Left renal pelvis (tissue), 4 donors: ENCODE measurements at regions not wholly inside any gene's neighbourhood (a gene's known extent, or its start where the extent isn't known, plus 50 kb on each side); places are given as distances from the start of the nearest gene placed in this dataset.

Source experiments
- DNase-seq, 4 donors: peaks; one replicate each; pipeline ENCODE4 v3.0.0-alpha.2; 2013; ENCODE audit warnings: low read depth in 4 of 4, low spot score in 3 of 4

DNA sequence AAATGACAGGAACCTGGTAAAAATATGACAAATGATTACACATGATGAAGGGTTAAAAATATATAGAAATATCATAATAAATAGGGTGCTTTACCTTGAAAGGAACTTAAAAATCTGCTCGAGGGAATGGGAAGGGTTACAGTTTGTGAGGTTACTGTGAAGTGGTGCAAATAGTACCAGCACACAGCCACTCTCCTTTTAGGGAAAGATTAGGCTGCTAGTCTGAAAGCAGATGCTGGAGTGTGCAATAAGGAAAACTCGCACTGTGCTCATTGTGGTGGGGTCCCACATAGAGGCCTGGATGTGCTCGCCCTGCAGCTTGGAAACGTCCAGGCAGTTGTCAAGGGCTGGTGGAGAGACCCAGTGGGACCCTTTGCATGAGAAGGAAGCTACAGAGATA is 145.9 kb upstream of the TBX20 start:
- no peak for DNase-seq

GRCh38 chr7:35399216-35399615 is 145.3 kb upstream of the TBX20 start:
- DNase-seq: no peak

- no peak for DNase-seq
These were observed 144.6 kb upstream of the TBX20 start for GRCh38 chr7:35398518-35398917.

- DNase-seq: no peak
These were observed 136.2 kb upstream of the TBX20 start for GRCh38 chr7:35390146-35390545.

GRCh38 chr7:35389636-35390035 is 135.7 kb upstream of the TBX20 start:
- DNase-seq: no peak

- no peak for DNase-seq
These were observed 133.2 kb upstream of the TBX20 start for GRCh38 chr7:35386816-35387706.

GRCh38 chr7:35386082-35386815 is 132.3 kb upstream of the TBX20 start:
- no peak for DNase-seq

- DNase-seq: peak; percentile 12 to 32 (median 27)
These were observed 131.1 kb upstream of the TBX20 start for GRCh38 chr7:35384761-35385700.

GRCh38 chr7:35380739-35381224 is 126.9 kb upstream of the TBX20 start:
- no peak for DNase-seq

DNA sequence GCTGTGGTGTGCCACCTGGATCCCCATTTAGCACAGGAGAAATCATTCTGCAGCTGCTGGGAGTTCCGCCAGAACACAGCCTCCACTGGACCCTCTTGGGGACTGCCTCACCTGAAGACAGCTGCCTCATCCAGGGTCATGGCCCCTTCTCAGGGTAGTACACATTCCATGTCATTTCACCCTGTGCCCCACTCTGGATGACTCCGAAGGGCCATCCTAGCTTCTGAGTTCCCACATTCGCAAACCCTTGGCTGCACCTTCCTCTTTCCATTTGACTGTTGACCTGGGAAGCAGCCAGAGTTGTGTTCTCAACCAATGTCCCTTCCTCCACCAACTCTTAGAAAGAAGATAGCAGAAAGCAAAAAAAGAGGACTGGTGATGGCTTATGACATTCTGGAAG is 125.6 kb upstream of the TBX20 start:
- DNase-seq: no peak

DNA sequence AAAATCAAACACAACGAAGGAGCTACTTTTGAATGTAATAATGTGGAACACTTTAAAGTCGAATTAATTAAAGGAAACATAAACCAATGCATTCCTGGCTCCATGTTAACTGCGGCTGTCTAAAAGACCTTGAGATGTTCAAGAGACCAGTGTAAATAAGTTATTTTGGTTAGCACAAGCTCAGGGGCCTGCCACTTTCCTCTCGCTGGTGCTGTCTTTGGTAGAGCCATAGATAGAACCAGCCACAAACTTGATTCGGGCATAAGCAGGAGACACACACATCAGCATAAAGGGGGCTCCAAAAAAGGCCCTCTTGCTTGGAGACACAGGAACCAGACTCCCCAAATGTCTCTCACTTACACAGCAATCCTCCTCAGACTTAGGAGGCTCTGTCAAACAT is 121.6 kb upstream of the TBX20 start:
- DNase-seq: no peak

DNA sequence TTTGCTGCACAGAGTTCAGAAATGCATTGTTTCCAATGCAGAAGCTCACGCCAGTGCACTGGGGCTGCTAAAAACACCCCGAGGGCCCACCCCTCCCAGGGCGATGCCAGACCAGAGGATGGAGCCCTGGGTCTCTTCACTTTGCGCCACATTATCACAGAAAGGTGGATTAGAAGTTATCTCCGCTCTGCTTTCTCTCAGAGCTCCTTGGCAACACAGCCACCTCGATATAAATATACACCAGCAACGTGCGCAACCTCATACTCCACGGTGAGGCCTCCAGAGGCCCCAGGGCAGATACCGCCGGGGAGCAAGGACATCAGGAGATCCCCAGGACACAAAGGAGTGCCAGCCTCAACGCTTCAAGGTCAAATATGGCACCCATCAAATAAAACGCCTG is 121.0 kb upstream of the TBX20 start:
- no peak for DNase-seq

DNA sequence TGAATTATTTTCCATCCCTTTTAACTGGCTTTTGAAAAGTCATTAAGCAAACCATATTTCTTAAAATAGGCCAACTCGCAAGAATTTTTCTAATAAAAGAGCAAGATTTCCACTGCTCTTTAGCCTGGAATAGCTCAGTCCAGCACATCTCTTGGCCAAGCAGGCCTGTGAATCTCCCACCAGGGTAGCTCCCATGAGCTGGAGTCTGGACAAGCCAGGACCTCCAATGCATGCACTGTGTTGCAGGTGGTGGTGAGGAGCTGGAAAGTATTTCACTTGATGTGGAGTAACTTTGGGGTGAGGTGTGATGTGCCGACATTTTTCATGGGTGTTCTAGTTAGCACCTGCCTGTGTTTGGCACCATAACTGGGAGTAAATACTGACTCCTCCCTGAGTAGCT is 117.3 kb upstream of the TBX20 start:
- no peak for DNase-seq

DNA sequence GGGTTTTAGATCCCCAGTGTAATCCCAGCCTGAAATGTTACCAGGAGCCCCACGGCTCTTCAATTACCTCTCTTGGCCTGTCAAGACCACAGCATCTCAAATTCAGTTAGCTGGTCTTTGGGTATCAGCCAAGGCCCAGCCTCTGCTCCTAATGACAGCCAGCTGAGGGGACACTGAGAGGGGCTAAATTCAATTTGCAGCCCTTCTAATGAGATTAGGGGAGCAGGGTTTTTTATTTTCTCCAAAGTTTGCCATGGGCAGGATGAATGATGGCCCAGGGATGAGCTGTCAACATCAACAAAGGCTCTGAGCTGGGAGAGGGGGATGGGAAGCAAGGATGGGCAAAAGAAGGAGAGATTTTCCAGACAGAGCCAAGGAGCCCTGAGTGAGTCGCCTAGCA is 116.8 kb upstream of the TBX20 start:
- no peak for DNase-seq

- DNase-seq: no peak
These were observed 112.6 kb upstream of the TBX20 start for GRCh38 chr7:35366167-35367155.

- DNase-seq: no peak
These were observed 111.6 kb upstream of the TBX20 start for GRCh38 chr7:35365523-35365922.

- DNase-seq: no peak
These were observed 108.4 kb upstream of the TBX20 start for GRCh38 chr7:35362341-35362740.

DNA sequence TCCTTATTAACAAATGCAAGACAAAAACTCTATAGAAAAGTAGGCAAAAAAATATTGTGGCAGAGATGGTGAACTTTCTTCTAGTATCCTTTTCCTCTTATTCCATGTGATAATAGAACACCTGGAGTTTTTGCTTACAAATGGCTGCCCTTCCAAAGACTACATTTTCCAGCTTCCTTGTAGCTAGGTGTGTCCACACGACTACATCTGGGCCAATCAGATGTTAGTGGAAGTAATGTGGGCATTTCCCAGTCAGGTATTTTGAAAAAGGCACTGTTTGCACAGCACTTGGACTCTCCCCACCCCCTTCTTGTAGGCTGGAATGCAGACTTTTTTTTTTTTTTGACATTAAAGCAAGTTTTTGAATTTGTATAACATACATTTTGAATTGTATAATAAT is 105.5 kb upstream of the TBX20 start:
- DNase-seq: no peak

- DNase-seq: no peak
These were observed 102.6 kb upstream of the TBX20 start for GRCh38 chr7:35356495-35356894.

DNA sequence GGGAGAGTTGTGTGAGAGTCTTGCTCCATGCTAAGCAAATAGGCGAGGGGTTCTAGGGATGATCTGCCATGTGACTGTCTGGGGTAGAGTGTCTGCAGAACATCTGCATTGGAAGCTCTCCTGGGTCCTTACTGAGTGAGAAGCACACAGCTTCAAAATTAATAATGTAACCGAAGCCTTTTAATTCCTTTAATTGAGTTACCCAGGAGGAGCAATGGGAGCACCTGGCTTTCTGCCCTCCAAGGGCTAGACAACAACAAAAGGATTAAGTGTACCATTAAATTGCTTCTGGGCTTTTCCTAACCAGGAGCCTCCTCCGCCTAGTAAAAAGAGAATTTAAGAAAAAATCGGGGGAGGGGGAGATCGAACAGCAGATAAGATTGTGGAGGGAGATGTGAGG is 102.0 kb upstream of the TBX20 start:
- DNase-seq: no peak
